KBM-7 (cell line): ENCODE measurements at regions not wholly inside any gene's neighbourhood (a gene's known extent, or its start where the extent isn't known, plus 50 kb on each side); places are given as distances from the start of the nearest gene placed in this dataset.

Experiments
- DNase-seq: peaks from one replicate; pipeline ENCODE4 v3.0.0-alpha.2; 2015
- in situ Hi-C: fragments of 300-500 bp; cut with MboI; formaldehyde crosslinking; loops from 2 replicates; pipeline ENCODE4 v1.14.3; 2020; ENCODE audit warnings: low sequenced_read_pairs, low pct_unique_long_range_greater_than_20kb, mixed read lengths

- in situ Hi-C loops = no loop called here
- no peak for DNase-seq
Observed at GRCh38 chr4:20433097-20433705, 181.5 kb downstream of the SLIT2 start.

GRCh38 chr4:20440170-20440569 lies 188.5 kb downstream of the SLIT2 start:
- DNase-seq = no peak
- in situ Hi-C loops = no loop called here

GRCh38 chr4:20443015-20443805 lies 191.5 kb downstream of the SLIT2 start:
- in situ Hi-C loops = no loop called here
- no peak for DNase-seq

- in situ Hi-C loops = no loop called here
Observed at GRCh38 chr4:20444599-20445337, 193.1 kb downstream of the SLIT2 start.

GRCh38 chr4:20445933-20446723 lies 194.4 kb downstream of the SLIT2 start:
- no peak for DNase-seq
- in situ Hi-C loops = no loop called here

More at GRCh38 chr4:20444599-20445337, 193.1 kb downstream of the SLIT2 start:
- no peak for DNase-seq

GRCh38 chr4:20447103-20447502 lies 195.4 kb downstream of the SLIT2 start:
- in situ Hi-C loops = no loop called here
- no peak for DNase-seq

GRCh38 chr4:20451986-20452385 lies 200.3 kb downstream of the SLIT2 start:
- in situ Hi-C loops = no loop called here
- DNase-seq = no peak

- DNase-seq = no peak
- in situ Hi-C loops = no loop called here
Observed at GRCh38 chr4:20454515-20454914, 202.8 kb downstream of the SLIT2 start.

GRCh38 chr4:20456407-20456806 lies 204.7 kb downstream of the SLIT2 start:
- in situ Hi-C loops = no loop called here
- DNase-seq = no peak

GRCh38 chr4:20462426-20463175 lies 210.9 kb downstream of the SLIT2 start:
- DNase-seq = no peak
- in situ Hi-C loops = no loop called here

GRCh38 chr4:20463176-20463430 lies 211.4 kb downstream of the SLIT2 start:
- DNase-seq = no peak
- in situ Hi-C loops = no loop called here

GRCh38 chr4:20464381-20464780 lies 212.7 kb downstream of the SLIT2 start:
- DNase-seq = no peak

GRCh38 chr4:20474119-20474518 lies 222.4 kb downstream of the SLIT2 start:
- in situ Hi-C loops = no loop called here

More at GRCh38 chr4:20464381-20464780, 212.7 kb downstream of the SLIT2 start:
- in situ Hi-C loops = no loop called here

GRCh38 chr4:20478412-20478811 lies 221.8 kb upstream of the PACRGL start:
- in situ Hi-C loops = no loop called here
- no peak for DNase-seq

More at GRCh38 chr4:20474119-20474518, 222.4 kb downstream of the SLIT2 start:
- peak; percentile 2 for DNase-seq

GRCh38 chr4:20480165-20480947 lies 219.9 kb upstream of the PACRGL start:
- in situ Hi-C loops = no loop called here
- DNase-seq = no peak

GRCh38 chr4:20483416-20483815 lies 216.8 kb upstream of the PACRGL start:
- in situ Hi-C loops = no loop called here
- DNase-seq = no peak

GRCh38 chr4:20486433-20486832 lies 213.8 kb upstream of the PACRGL start:
- in situ Hi-C loops = no loop called here
- DNase-seq = no peak

GRCh38 chr4:20487446-20487845 lies 212.8 kb upstream of the PACRGL start:
- no peak for DNase-seq
- in situ Hi-C loops = no loop called here
